ENCODE measurements at regions not wholly inside any gene's neighbourhood (a gene's known extent, or its start where the extent isn't known, plus 50 kb on each side); places are given as distances from the start of the nearest gene placed in this dataset.

DNA sequence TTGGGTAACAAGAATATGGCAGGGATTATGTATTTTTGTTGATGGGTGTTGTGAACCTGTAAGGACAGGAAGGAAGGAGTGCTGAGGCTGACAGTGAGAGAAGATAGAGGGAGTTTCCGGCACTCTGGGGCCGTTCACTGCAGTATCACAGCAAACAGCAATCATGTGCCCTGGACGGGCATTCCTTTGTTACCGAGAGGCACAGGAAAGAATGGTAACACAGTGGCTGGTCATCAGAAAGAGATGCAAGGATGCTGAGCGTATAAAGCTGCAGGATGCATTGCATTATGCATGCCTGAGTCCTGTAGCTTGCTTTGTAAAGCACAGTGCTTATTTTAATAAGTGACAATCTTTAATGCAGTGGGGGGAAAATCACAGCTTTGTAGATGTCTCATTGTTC is 286.8 kb downstream of the RPS24 start:
- Histone ChIP-seq H3K4me1 (ENCODE audit: control insufficient read depth, insufficient read depth, low read length) (no peaks in the 10 kb centered on the region), H3K9ac (ENCODE audit: low read depth, low read length) (no peak overlapping the region), H3K36me3 (ENCODE audit: control insufficient read depth, insufficient read depth, low read length) (no peaks in the 10 kb centered on the region), H3K4me3 (ENCODE audit: low read depth, low read length) (no peak overlapping the region), H3K27me3 (ENCODE audit: control insufficient read depth, insufficient read depth, low read length) (no peaks in the 10 kb centered on the region), H3K9me3 (ENCODE audit: control insufficient read depth, insufficient read depth, low read length) (no peaks in the 10 kb centered on the region)

GRCh38 chr10:78321000-78321399 is 287.3 kb downstream of the RPS24 start:
- H3K4me3 ChIP-seq (ENCODE audit: low read depth, low read length): no peak overlapping the region
- H3K4me1 ChIP-seq (ENCODE audit: control insufficient read depth, insufficient read depth, low read length): no peaks in the 10 kb centered on the region
- no peaks in the 10 kb centered on the region for H3K9me3 ChIP-seq (ENCODE audit: control insufficient read depth, insufficient read depth, low read length)
- no peaks in the 10 kb centered on the region for H3K36me3 ChIP-seq (ENCODE audit: control insufficient read depth, insufficient read depth, low read length)
- H3K9ac ChIP-seq (ENCODE audit: low read depth, low read length): no peak overlapping the region
- no peaks in the 10 kb centered on the region for H3K27me3 ChIP-seq (ENCODE audit: control insufficient read depth, insufficient read depth, low read length)

- no peak overlapping the region for H3K9ac ChIP-seq (ENCODE audit: low read depth, low read length)
- no peak overlapping the region for H3K4me3 ChIP-seq (ENCODE audit: low read depth, low read length)
- H3K4me1 ChIP-seq (ENCODE audit: control insufficient read depth, insufficient read depth, low read length): no peaks in the 10 kb centered on the region
- no peaks in the 10 kb centered on the region for H3K36me3 ChIP-seq (ENCODE audit: control insufficient read depth, insufficient read depth, low read length)
- H3K27me3 ChIP-seq (ENCODE audit: control insufficient read depth, insufficient read depth, low read length): no peaks in the 10 kb centered on the region
- no peaks in the 10 kb centered on the region for H3K9me3 ChIP-seq (ENCODE audit: control insufficient read depth, insufficient read depth, low read length)
Measured at GRCh38 chr10:78321500-78321899, 287.8 kb downstream of the RPS24 start.

GRCh38 chr10:78326372-78326771 is 292.7 kb downstream of the RPS24 start:
- Histone ChIP-seq H3K9ac (ENCODE audit: low read depth, low read length) (no peak overlapping the region), H3K9me3 (ENCODE audit: control insufficient read depth, insufficient read depth, low read length) (no peaks in the 10 kb centered on the region), H3K4me1 (ENCODE audit: control insufficient read depth, insufficient read depth, low read length) (no peaks in the 10 kb centered on the region), H3K4me3 (ENCODE audit: low read depth, low read length) (no peak overlapping the region), H3K36me3 (ENCODE audit: control insufficient read depth, insufficient read depth, low read length) (no peaks in the 10 kb centered on the region), H3K27me3 (ENCODE audit: control insufficient read depth, insufficient read depth, low read length) (no peaks in the 10 kb centered on the region)

GRCh38 chr10:78327778-78328591 is 294.3 kb downstream of the RPS24 start:
- Histone ChIP-seq H3K4me3 (ENCODE audit: low read depth, low read length) (no peak overlapping the region), H3K36me3 (ENCODE audit: control insufficient read depth, insufficient read depth, low read length) (no peaks in the 10 kb centered on the region), H3K9me3 (ENCODE audit: control insufficient read depth, insufficient read depth, low read length) (no peaks in the 10 kb centered on the region), H3K4me1 (ENCODE audit: control insufficient read depth, insufficient read depth, low read length) (no peaks in the 10 kb centered on the region), H3K27me3 (ENCODE audit: control insufficient read depth, insufficient read depth, low read length) (no peaks in the 10 kb centered on the region), H3K9ac (ENCODE audit: low read depth, low read length) (no peak overlapping the region)

DNA sequence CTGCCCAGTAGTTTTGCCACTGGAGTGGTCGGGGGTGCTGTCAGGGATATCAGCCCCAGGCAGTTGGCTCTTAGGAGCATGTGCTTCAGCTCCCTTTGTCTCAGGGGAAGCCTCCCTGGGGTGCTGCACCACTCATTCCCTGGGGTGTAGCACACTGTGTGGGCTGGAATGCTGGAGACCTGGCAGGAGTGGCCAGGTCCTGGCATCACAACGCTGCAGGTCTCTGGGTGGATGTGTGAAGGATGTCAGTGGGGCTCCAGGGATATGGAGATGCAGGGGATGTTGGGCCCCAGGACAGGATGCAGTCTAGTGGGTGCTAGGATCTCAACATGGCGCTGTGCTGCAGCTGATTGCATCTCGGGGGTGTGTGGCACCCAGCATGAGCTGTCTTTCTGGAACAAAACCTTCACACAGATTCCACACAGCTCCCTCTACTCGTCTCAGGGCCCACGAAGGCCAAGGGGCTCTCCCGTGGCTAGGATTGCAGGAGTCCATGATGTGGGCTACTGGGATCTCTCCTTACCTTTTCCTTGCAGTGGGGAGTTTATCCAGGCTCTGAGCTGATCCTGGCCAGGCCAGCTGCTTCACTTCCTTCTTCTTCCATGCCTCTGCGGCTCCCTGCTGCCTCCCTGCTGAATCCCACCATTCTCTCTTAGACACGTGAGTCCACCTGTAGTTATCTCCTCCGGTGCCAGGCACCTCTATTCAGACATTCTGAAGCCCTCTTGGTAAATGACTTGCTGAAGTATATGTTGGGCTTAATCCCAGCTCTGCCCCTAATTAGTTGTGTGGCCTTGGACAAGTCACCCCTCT is 295.1 kb downstream of the RPS24 start:
- no peaks in the 10 kb centered on the region for H3K4me1 ChIP-seq (ENCODE audit: control insufficient read depth, insufficient read depth, low read length)
- H3K4me3 ChIP-seq (ENCODE audit: low read depth, low read length): no peak overlapping the region
- H3K36me3 ChIP-seq (ENCODE audit: control insufficient read depth, insufficient read depth, low read length): no peaks in the 10 kb centered on the region
- no peaks in the 10 kb centered on the region for H3K9me3 ChIP-seq (ENCODE audit: control insufficient read depth, insufficient read depth, low read length)
- no peak overlapping the region for H3K9ac ChIP-seq (ENCODE audit: low read depth, low read length)
- H3K27me3 ChIP-seq (ENCODE audit: control insufficient read depth, insufficient read depth, low read length): no peaks in the 10 kb centered on the region

DNA sequence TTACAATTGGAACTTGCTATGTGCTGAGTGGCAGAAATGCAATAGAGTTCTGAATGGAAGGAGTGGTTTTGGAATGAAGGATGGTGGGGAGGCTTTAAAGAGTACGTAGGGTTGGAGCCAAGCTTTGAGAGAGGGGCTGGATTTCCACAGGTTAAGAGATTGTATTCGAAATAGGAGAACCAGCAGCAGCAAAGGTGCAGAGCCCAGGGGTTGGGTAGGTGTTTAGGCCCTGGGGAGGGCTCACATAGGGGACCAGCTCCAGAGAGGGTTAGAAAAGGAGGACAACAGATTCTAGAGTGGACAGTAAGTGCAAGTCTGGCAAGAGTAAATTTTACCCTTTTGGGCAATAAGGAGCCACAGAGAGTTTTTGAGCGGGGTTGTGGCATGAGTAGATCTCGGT is 297.2 kb downstream of the RPS24 start:
- Histone ChIP-seq H3K4me3 (ENCODE audit: low read depth, low read length) (no peak overlapping the region), H3K9ac (ENCODE audit: low read depth, low read length) (no peak overlapping the region), H3K36me3 (ENCODE audit: control insufficient read depth, insufficient read depth, low read length) (no peaks in the 10 kb centered on the region), H3K9me3 (ENCODE audit: control insufficient read depth, insufficient read depth, low read length) (no peaks in the 10 kb centered on the region), H3K4me1 (ENCODE audit: control insufficient read depth, insufficient read depth, low read length) (no peaks in the 10 kb centered on the region), H3K27me3 (ENCODE audit: control insufficient read depth, insufficient read depth, low read length) (no peaks in the 10 kb centered on the region)

DNA sequence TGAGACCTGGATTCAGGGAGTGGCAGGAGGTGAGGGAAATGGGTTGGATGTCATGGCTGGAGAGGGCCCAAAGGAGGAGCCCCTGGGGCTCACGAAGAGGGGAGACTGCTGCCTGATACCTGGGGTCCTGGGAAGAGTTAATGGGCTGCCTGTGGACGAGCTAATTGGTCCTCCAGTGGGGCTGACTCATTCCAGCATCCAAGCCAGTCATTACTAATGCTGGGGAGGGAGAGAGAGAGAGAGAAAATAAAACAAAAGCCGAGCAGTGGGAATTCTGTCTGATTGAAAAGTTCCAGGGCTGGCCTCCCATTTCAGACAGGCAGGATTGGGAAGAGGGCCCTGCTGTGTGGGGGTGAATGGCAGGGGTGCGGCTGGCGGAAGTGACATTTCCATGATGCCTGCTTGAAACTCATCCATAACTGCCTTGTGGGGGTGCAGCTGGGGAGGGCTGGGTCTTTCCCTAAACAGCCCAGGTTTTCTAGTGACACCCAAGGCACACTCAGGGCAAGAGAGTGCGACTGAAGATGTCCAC is 297.8 kb downstream of the RPS24 start:
- Histone ChIP-seq H3K27me3 (ENCODE audit: control insufficient read depth, insufficient read depth, low read length) (no peaks in the 10 kb centered on the region), H3K9ac (ENCODE audit: low read depth, low read length) (no peak overlapping the region), H3K36me3 (ENCODE audit: control insufficient read depth, insufficient read depth, low read length) (no peaks in the 10 kb centered on the region), H3K4me1 (ENCODE audit: control insufficient read depth, insufficient read depth, low read length) (no peaks in the 10 kb centered on the region), H3K4me3 (ENCODE audit: low read depth, low read length) (no peak overlapping the region), H3K9me3 (ENCODE audit: control insufficient read depth, insufficient read depth, low read length) (no peaks in the 10 kb centered on the region)

DNA sequence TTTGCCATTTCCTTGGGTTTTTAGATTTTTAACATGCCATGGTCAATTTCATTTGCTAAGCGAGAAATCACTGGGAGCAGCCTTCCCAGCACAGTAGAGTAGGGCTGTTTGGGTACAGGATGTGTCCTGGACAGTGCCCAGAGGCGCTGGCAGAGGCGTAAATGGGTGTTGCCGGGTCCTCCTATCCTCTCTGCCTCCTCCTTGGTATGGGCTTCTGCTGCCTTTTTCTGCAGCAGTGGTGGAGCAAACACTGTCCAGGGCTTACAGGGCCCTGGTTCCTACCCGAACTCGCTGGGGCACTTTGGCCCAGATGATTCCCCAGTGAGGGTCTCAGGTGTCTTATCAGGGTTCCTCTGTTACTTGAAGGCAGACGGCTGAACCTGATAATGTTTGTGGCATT is 298.3 kb downstream of the RPS24 start:
- no peaks in the 10 kb centered on the region for H3K27me3 ChIP-seq (ENCODE audit: control insufficient read depth, insufficient read depth, low read length)
- no peak overlapping the region for H3K4me3 ChIP-seq (ENCODE audit: low read depth, low read length)
- no peaks in the 10 kb centered on the region for H3K36me3 ChIP-seq (ENCODE audit: control insufficient read depth, insufficient read depth, low read length)
- H3K9ac ChIP-seq (ENCODE audit: low read depth, low read length): no peak overlapping the region
- no peaks in the 10 kb centered on the region for H3K4me1 ChIP-seq (ENCODE audit: control insufficient read depth, insufficient read depth, low read length)
- no peaks in the 10 kb centered on the region for H3K9me3 ChIP-seq (ENCODE audit: control insufficient read depth, insufficient read depth, low read length)

DNA sequence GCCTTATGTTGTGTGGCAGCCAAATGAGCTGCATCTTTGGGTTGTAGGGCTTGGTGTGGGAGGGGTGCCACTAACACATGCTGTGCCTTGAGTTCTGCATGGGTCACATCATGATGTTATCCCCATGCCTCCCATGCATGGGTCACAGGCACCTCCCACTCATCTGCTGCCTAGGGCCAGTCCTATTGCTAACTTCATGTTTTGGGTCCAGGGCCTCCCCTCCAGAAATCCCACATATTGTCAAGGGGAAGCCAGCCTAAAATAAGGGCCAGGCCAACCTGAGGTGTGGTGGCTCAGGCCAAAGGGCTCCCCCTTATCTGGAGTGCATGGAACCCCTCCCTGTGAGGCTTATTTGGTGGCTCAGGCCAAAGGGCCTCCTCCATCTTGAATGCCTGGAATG is 299.0 kb downstream of the RPS24 start:
- Histone ChIP-seq H3K36me3 (ENCODE audit: control insufficient read depth, insufficient read depth, low read length) (no peaks in the 10 kb centered on the region), H3K4me1 (ENCODE audit: control insufficient read depth, insufficient read depth, low read length) (no peaks in the 10 kb centered on the region), H3K9me3 (ENCODE audit: control insufficient read depth, insufficient read depth, low read length) (no peaks in the 10 kb centered on the region), H3K27me3 (ENCODE audit: control insufficient read depth, insufficient read depth, low read length) (no peaks in the 10 kb centered on the region), H3K4me3 (ENCODE audit: low read depth, low read length) (no peak overlapping the region), H3K9ac (ENCODE audit: low read depth, low read length) (no peak overlapping the region)

DNA sequence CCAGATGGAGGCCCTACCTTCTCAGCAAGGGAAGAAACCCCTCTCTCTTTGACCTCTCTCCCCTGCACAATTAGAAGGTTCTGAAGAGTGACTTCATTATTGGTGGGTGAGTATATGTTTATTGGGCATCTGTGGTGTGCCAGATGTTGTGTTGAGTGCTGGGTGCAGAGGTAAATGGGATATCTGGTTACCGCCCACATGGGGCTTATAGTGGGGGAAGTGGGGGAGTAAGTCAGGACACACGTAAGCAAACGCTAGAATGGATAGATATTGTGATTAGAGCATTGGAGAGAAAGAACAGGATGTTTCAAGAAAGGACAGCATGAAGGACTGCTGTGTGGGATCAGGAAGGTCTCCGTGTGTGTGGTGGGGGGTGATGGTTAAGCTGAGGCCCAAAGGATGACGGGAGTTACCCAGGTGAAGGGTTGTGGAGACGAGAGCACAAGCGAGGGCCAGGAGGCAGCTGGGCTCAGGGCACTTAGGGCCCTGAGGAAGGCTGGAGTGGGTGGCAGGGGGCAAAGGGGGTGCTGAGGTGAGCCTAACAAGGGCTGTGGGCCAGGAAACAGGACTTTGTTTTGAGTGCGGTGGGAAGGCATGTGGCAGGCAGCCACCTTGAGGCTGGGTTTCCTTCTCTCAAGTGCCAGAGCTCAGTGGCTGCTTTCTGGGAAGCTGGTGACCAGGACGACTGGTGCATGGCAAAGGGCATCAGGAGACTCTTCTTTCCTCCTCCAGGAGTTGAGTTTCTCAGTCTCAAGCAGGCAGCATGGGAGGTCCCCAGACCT is 299.9 kb downstream of the RPS24 start:
- no peaks in the 10 kb centered on the region for H3K4me1 ChIP-seq (ENCODE audit: control insufficient read depth, insufficient read depth, low read length)

More for the DNA sequence above, 299.9 kb downstream of the RPS24 start:
- no peaks in the 10 kb centered on the region for H3K36me3 ChIP-seq (ENCODE audit: control insufficient read depth, insufficient read depth, low read length)
- no peak overlapping the region for H3K4me3 ChIP-seq (ENCODE audit: low read depth, low read length)
- no peak overlapping the region for H3K9ac ChIP-seq (ENCODE audit: low read depth, low read length)
- no peaks in the 10 kb centered on the region for H3K9me3 ChIP-seq (ENCODE audit: control insufficient read depth, insufficient read depth, low read length)
- no peaks in the 10 kb centered on the region for H3K27me3 ChIP-seq (ENCODE audit: control insufficient read depth, insufficient read depth, low read length)
